WTC11 (cell line): ENCODE measurements at regions not wholly inside any gene's neighbourhood (a gene's known extent, or its start where the extent isn't known, plus 50 kb on each side); places are given as distances from the start of the nearest gene placed in this dataset.

Experiments
- ATAC-seq: fragments of 200-7000 bp; cut with Tn5 transposase; 2 replicates; pipeline ENCODE4 v1.10.0; 2021; ENCODE audit warnings: mild to moderate bottlenecking, moderate library complexity
- CTCF ChIA-PET: fragments of 300-600 bp; sonication (Branson Sonifier 250); formaldehyde crosslinking; loops from one replicate; lab custom pipeline; 2021; ENCODE audit warnings: antibody characterized with exemption; lab: Charles Lee
- POLR2A ChIA-PET: fragments of 350-600 bp; sonication (Branson Sonifier 250); formaldehyde crosslinking; loops from one replicate; lab custom pipeline; 2021; ENCODE audit warnings: antibody characterized with exemption; lab: Charles Lee
- DNase-seq: peaks from one replicate; pipeline ENCODE4 v3.0.0; 2021; ENCODE audit warnings: low spot score
- H3K27ac Mint-ChIP-seq: 2 replicates; pipeline ENCODE4 v1.8.0; 2021; ENCODE audit warnings: mixed read lengths
- H3K27me3 Mint-ChIP-seq: 2 replicates; pipeline ENCODE4 v1.8.0; 2021; ENCODE audit warnings: low read depth, mild to moderate bottlenecking, moderate library complexity, mixed read lengths
- H3K36me3 Mint-ChIP-seq: 2 replicates; pipeline ENCODE4 v1.8.0; 2021; ENCODE audit warnings: mixed read lengths
- H3K4me1 Mint-ChIP-seq: 2 replicates; pipeline ENCODE4 v1.8.0; 2022; ENCODE audit warnings: mixed read lengths
- H3K4me3 Mint-ChIP-seq: 2 replicates; pipeline ENCODE4 v1.8.0; 2021; ENCODE audit warnings: mild to moderate bottlenecking, moderate library complexity, mixed read lengths
- H3K9me3 Mint-ChIP-seq: 2 replicates; pipeline ENCODE4 v1.8.0; 2021; ENCODE audit warnings: mixed read lengths
- FOXP4 ChIP-seq: sonication (generic); formaldehyde crosslinking; IDR thresholded peaks from 2 replicates; pipeline ENCODE4 v1.8.0; 2022; ENCODE audit warnings: mild to moderate bottlenecking, missing genetic modification reagents
- GABPB1 ChIP-seq: sonication (generic); formaldehyde crosslinking; IDR thresholded peaks from 2 replicates; pipeline ENCODE4 v1.8.1; 2023; ENCODE audit warnings: mild to moderate bottlenecking, missing genetic modification reagents
- GRHL2 ChIP-seq: fragments of 250-450 bp; sonication (Bioruptor Pico); IDR thresholded peaks from 2 replicates; pipeline ENCODE4 v1.8.0; 2022; ENCODE audit warnings: mild to moderate bottlenecking, moderate library complexity; ENCODE audit not compliant: insufficient replicate concordance, severe bottlenecking
- NR2C2 ChIP-seq: sonication (generic); formaldehyde crosslinking; IDR thresholded peaks from 2 replicates; pipeline ENCODE4 v1.8.0; 2022; ENCODE audit warnings: mild to moderate bottlenecking, missing genetic modification reagents
- PREB ChIP-seq: sonication (generic); formaldehyde crosslinking; IDR thresholded peaks from 2 replicates; pipeline ENCODE4 v1.8.1; 2022; ENCODE audit warnings: mild to moderate bottlenecking, missing genetic modification reagents, moderate library complexity, borderline replicate concordance
- SMAD3 ChIP-seq: sonication (generic); formaldehyde crosslinking; IDR thresholded peaks from 2 replicates; pipeline ENCODE4 v1.8.0; 2022; ENCODE audit warnings: missing genetic modification reagents, mild to moderate bottlenecking, borderline replicate concordance
- SP1 ChIP-seq: sonication (generic); formaldehyde crosslinking; conservative IDR thresholded peaks from 2 replicates; pipeline ENCODE4 v1.8.1; 2022; ENCODE audit warnings: missing genetic modification reagents
- STAT6 ChIP-seq: sonication (generic); formaldehyde crosslinking; conservative IDR thresholded peaks from 2 replicates; pipeline ENCODE4 v1.8.1; 2023; ENCODE audit warnings: mild to moderate bottlenecking, low read depth, missing genetic modification reagents, moderate library complexity
- TCF7 ChIP-seq: sonication (generic); formaldehyde crosslinking; IDR thresholded peaks from 2 replicates; pipeline ENCODE4 v1.8.0; 2022; ENCODE audit warnings: mild to moderate bottlenecking, low read depth, missing genetic modification reagents, moderate library complexity
- TP53 ChIP-seq: sonication (generic); formaldehyde crosslinking; IDR thresholded peaks from 2 replicates; pipeline ENCODE4 v1.8.1; 2023; ENCODE audit warnings: mild to moderate bottlenecking, missing genetic modification reagents
- ZNF138 ChIP-seq: sonication (generic); formaldehyde crosslinking; conservative IDR thresholded peaks from 2 replicates; pipeline ENCODE4 v1.8.1; 2022; ENCODE audit warnings: mild to moderate bottlenecking, moderate library complexity, missing genetic modification reagents
- ZNF263 ChIP-seq: sonication (generic); formaldehyde crosslinking; IDR thresholded peaks from 2 replicates; pipeline ENCODE4 v1.8.1; 2022; ENCODE audit warnings: low read depth, mild to moderate bottlenecking, moderate library complexity, missing genetic modification reagents
- ZNF396 ChIP-seq: fragments of 250-450 bp; sonication (Bioruptor Pico); IDR thresholded peaks from 2 replicates; pipeline ENCODE4 v1.8.0; 2021; ENCODE audit warnings: mild to moderate bottlenecking, moderate library complexity, borderline replicate concordance
- ZNF671 ChIP-seq: fragments of 250-450 bp; sonication (Bioruptor Pico); IDR thresholded peaks from 2 replicates; pipeline ENCODE4 v1.8.0; 2021; ENCODE audit warnings: mild to moderate bottlenecking
- TF ChIP-seq, protein P1 (sequence below): fragments of 250-450 bp; sonication (Bioruptor Pico); conservative IDR thresholded peaks from 2 replicates; pipeline ENCODE4 v1.9.0; 2021; ENCODE audit warnings: mild to moderate bottlenecking
- TF ChIP-seq, protein P2 (sequence below): sonication (generic); formaldehyde crosslinking; IDR thresholded peaks from 2 replicates; pipeline ENCODE4 v1.8.1; 2023; ENCODE audit warnings: mild to moderate bottlenecking, missing genetic modification reagents, borderline replicate concordance

GRCh38 chr3:81393251-81393650 lies 368.2 kb downstream of the GBE1 start:
- no peak overlapping the region for H3K27ac Mint-ChIP-seq
- CTCF ChIA-PET = interaction anchor here (1.6 kb wide), 1 partner anchor 26 kb away, joined by 3 read pairs; no protein-coding TSS in a partner anchor
- DNase-seq (no peak), ATAC-seq (no peak)
- POLR2A ChIA-PET = no interaction called here
- no peaks in the 10 kb centered on the region for H3K36me3 Mint-ChIP-seq
- TF ChIP-seq STAT6 = no peak
- TF ChIP-seq GABPB1 (CRISPR knock-in tag) = no peak
- no peak for TF ChIP-seq GRHL2 (CRISPR knock-in tag)
- no peak for TF ChIP-seq TP53 (CRISPR knock-in tag)
- TF ChIP-seq SP1 (CRISPR knock-in tag) = no peak
- TF ChIP-seq ZNF671 (CRISPR knock-in tag) = no peak
- TF ChIP-seq ZNF396 (CRISPR knock-in tag) = no peak
- TF ChIP-seq PREB (CRISPR knock-in tag) = no peak
- TF ChIP-seq SMAD3 (CRISPR knock-in tag) = no peak
- no peak for TF ChIP-seq ZNF263 (CRISPR knock-in tag)
- TF ChIP-seq, protein P1, sequence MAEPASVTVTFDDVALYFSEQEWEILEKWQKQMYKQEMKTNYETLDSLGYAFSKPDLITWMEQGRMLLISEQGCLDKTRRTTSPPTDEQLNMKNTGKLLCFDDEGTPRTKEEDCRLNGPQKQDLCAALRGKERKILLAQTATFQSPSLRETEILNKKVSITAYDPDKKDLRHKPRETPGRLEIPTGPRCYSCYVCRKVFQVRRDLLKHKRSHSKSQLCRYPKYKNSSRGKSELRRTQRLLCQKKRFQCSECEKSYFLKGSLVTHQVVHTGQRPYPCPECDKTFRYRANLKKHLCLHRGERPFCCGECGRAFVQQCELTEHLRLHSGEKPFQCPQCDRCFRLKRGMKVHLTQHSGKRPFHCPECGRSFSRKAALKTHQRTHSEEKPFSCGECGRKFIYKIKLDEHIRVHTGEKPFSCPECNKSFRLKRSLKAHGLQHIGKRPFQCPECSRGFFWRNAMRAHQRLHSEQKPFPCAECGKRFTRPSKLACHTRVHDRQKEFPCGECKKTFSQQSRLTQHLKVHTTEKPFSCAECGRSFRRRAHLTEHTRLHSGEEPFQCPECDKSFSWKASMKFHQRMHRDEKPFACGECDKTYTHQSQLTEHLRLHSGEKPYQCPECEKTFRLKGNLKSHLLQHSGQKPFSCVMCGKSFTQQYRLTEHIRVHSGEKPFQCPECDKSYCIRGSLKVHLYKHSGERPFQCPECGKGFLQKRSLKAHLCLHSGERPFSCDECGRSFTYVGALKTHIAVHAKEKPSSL (CRISPR knock-in tag) = no peak
- no peak for TF ChIP-seq FOXP4 (CRISPR knock-in tag)
- no peak for TF ChIP-seq NR2C2 (CRISPR knock-in tag)
- TF ChIP-seq, protein P2, sequence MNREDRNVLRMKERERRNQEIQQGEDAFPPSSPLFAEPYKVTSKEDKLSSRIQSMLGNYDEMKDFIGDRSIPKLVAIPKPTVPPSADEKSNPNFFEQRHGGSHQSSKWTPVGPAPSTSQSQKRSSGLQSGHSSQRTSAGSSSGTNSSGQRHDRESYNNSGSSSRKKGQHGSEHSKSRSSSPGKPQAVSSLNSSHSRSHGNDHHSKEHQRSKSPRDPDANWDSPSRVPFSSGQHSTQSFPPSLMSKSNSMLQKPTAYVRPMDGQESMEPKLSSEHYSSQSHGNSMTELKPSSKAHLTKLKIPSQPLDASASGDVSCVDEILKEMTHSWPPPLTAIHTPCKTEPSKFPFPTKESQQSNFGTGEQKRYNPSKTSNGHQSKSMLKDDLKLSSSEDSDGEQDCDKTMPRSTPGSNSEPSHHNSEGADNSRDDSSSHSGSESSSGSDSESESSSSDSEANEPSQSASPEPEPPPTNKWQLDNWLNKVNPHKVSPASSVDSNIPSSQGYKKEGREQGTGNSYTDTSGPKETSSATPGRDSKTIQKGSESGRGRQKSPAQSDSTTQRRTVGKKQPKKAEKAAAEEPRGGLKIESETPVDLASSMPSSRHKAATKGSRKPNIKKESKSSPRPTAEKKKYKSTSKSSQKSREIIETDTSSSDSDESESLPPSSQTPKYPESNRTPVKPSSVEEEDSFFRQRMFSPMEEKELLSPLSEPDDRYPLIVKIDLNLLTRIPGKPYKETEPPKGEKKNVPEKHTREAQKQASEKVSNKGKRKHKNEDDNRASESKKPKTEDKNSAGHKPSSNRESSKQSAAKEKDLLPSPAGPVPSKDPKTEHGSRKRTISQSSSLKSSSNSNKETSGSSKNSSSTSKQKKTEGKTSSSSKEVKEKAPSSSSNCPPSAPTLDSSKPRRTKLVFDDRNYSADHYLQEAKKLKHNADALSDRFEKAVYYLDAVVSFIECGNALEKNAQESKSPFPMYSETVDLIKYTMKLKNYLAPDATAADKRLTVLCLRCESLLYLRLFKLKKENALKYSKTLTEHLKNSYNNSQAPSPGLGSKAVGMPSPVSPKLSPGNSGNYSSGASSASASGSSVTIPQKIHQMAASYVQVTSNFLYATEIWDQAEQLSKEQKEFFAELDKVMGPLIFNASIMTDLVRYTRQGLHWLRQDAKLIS (CRISPR knock-in tag) = no peak
- no peak for TF ChIP-seq TCF7 (CRISPR knock-in tag)
- TF ChIP-seq ZNF138 (CRISPR knock-in tag) = no peak
- H3K4me1 Mint-ChIP-seq = no peaks in the 10 kb centered on the region
- H3K27me3 Mint-ChIP-seq = no peaks in the 10 kb centered on the region
- peaks cover 6% of the 10 kb centered on the region; the same call in 1 of the 2 replicates for H3K9me3 Mint-ChIP-seq
- no peak overlapping the region for H3K4me3 Mint-ChIP-seq
